Stimulated activated CD8-positive, alpha-beta memory T cell treated with anti-CD3 and anti-CD28 coated beads, Interleukin-2, amount 100 ng/mL, for 48 hours (primary cell): ENCODE measurements at regions not wholly inside any gene's neighbourhood (a gene's known extent, or its start where the extent isn't known, plus 50 kb on each side); places are given as distances from the start of the nearest gene placed in this dataset.
"Not testable (repeated sequence)": the region's sequence is repeated elsewhere in the genome, so short reads cannot be mapped to it uniquely, and the experiment has no call there.

Experiments used
- DNase-seq, 2 donors: peaks; one replicate each; pipeline ENCODE4 v3.0.0-alpha.2; 2020; ENCODE audit warnings: low read depth in 2 of 2

- DNase-seq, result not testable (repeated sequence)
Measured at GRCh38 chr6:1156411-1156810, 155.5 kb upstream of the FOXQ1 start.

DNA sequence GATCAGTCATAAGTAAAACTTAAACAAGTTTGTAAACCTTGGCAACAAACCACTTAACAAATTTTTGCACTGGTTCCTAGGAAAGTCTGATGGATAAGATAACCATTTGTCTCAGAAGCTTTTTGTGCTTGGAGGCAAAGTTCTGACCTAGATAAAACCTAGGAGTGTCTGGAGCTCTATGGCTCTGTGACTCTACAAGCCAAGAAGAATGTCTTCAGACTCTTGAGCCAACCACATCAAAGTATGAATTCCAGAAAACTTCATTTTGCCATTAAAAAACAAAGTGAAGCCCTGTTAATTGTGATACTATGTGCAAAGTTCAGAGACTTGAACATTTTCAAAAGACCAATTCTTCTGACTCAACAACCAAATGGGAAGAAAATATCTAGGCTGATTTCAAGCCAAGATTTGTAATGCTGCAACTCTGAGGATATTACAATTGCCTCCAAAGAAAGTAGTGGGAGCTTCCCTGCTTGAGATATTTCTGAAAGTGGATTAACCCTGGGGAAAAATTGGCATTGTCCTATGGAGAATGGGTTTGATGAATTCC is 158.1 kb upstream of the FOXQ1 start:
- no peak for DNase-seq

GRCh38 chr6:1146500-1146899 is 165.4 kb upstream of the FOXQ1 start:
- DNase-seq, result no peak

DNA sequence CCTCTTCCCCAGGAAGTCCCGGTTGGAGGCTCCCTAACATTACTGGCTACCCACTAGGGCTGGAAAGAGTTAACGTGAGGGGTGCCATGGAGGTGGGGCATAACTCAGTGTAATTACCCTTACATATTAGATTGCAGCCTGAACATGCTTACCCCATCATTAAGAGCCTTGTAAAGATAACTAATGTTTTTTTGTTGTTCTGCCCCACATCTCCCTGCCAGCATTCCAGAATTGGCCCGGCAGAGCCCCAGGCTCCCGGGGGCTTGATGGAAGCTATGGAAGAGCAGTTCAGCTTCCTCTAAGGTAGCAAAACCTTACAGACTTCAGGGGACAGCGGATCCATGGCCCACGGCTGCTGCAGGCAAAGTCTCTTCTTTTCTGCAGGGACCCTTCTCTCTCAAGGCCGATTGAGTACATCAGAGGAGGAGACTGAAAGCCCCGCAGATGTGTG is 166.1 kb upstream of the FOXQ1 start:
- no peak for DNase-seq

DNA sequence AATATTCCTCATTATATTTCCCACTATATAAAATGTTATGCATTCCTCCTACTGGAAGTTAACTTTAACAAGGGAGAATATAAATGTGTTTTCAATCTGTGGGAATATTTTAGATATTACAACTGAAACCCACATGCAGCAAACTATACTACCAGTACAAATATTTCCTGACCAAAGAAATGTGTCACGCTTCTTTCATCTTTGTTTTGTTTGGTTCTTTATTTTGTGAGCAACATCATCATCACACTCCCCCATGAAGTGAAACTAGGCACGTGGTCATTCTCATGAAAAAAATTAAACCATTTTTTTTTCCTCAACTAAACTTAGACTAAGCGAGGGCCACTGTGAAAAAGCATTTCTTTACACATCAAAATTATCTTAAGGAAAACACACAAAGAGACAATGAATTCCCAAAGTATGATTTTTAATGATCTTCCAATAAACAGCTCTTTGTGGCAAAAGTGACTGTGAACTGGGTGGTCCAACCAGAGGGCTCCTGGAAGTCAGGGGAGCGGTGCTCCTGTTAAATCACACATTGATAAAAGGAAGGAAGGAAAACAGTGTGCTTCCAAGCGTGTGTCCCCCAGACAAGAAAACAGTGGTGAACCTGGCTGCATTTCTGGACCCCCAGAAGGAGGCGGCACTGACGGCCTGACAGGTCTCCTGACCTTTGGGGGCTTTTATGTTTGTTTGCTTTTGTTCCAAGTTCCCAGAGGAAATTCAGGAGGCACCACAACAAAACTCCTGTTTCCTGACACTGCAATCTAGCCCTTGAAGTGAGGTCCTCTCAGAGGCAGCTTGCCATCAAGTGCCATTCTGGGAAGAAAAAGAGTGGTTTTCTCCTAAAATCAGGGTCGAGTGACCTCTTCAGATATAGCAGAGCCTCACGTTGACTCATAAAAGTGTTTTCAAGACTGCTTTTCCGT is 166.8 kb upstream of the FOXQ1 start:
- no peak for DNase-seq

DNA sequence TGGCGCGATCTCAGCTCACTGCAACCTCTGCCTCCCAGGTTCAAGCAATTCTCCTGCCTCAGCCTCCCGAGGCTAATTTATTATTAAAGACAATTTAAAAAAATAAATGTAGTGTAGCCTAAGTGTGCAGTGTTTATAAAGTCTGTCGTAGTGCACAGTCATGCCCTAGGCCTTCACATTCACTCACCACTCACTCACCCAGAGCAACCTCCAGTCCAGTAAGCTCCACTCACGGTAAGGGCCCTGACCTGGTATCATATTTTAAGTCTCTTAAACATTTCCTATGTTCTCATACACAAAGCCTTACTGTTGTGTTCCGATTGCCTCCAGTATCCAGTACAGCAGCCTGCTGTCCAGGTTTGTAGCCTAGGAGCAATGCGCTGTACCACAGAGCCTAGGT is 168.2 kb upstream of the FOXQ1 start:
- DNase-seq, result no peak

GRCh38 chr6:1139155-1139890 is 172.6 kb upstream of the FOXQ1 start:
- no peak for DNase-seq

DNA sequence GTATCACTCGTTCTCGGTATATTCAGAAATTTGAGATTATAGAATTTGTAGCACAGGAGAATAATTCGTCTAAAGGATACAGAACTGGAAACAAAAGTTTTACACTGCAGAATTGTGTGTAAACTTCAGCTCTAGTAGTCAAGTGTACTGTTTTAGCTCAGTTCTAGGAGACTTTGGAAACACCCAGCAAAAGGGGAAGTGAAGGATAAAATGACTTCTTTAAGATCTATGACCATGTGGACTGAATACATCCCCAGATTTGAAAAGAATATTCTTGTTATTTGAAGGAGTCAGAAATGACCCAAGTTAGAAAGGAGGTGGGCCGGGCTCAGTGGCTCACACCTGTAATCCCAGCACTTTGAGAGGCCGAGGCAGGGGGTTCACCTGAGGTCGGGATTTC is 174.0 kb upstream of the FOXQ1 start:
- no peak for DNase-seq

DNA sequence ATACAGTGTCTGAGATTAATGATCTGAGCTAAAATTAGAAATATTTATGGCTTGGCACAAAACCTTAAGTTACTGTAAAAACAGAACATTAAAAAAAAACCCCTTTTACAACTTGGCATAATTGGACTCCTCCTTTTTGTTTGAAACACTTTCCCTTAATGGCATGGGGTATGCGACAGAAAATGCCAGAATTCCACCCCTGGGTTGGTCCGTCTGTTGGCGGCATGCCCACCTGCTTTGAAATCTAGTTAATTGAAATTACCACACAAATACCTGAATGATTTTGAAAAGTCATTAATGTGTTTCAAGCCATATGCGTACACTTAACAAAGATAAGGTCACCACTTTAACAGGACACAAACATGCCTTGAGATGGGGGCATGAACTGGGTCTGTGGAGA is 175.1 kb upstream of the FOXQ1 start:
- DNase-seq, result no peak

- DNase-seq, result no peak
Measured at GRCh38 chr6:1136415-1136774, 175.5 kb upstream of the FOXQ1 start.

GRCh38 chr6:1135726-1136414 is 176.0 kb upstream of the FOXQ1 start:
- DNase-seq, result no peak

DNA sequence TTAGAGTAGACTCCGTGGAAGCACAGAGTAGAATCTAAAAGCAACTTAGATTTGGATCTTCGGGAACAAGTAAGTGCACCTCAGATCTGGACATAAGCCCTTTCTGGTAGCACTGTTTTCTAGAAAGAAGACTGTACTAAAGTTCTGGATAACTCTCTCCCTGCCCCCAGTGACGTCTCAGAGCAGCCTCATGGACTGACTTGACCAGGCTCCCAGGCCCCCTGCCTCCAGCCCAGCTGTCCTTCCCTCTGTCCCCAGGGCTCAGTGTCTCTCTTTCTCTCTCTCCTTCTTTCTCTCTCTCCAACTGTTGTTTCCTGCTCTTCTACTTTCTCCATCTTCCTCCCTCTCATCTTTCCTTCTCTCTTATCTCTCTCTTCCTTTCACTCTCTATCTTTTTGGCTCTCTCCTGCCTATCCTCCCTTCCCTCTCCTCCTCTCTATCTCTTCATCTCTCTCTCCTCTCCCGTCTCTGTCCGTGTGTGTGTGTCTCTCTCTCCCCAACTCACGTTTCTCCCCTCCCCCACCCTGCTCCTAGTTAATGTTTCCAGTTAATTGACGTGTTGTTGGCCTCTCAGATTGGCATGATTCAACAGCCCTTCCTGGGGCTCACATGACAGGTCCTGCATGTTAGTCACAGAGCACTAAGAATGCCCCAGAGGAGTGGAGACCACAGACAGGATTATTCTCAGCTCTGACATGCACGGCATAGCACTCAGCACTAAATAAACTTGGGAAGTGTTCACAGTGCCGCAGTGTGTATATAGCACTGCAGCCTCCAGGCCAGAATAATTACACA is 180.4 kb upstream of the FOXQ1 start:
- no peak for DNase-seq

GRCh38 chr6:1130709-1131108 is 181.2 kb upstream of the FOXQ1 start:
- DNase-seq, result no peak

DNA sequence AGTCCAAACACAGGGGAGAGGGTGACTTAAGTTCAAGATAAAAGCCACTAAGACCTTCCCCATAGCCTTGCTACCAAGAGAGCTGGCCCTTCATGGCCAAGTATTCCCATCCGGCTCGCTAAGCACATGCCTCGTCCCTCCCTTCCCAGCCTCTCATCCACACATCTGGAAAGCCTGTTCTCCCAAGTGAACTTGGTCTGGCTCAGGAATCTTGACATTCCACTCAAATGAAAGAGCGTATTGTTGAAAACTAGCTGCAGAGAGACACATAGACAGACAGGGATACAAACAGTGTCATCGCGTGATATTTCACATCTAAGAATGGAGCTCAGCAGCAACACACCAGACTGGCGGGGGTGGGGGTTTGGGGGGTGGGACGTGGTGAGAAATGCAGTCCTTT is 182.8 kb upstream of the FOXQ1 start:
- DNase-seq, result no peak

- DNase-seq, result no peak
Measured at GRCh38 chr6:1127597-1128288, 184.2 kb upstream of the FOXQ1 start.

- DNase-seq, result no peak
Measured at GRCh38 chr6:1127129-1127528, 184.8 kb upstream of the FOXQ1 start.

DNA sequence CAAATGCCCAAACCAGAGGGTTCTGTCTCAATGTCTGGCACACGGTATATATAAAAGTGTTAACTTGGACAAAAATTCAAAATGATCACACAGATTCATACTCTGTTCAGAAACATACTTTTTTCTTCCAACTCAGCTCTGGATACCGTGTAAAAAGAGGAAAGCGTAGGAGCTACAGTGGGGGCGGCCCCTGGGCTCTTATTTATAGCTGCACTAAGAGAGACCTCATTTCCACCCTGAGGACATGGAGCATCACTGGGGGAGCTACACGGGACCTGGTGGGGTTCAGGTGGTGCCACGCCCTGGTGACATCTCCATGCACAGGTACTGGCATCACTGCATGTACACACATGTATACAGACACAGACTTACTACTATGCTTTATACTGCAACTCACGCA is 185.9 kb upstream of the FOXQ1 start:
- DNase-seq, result no peak

GRCh38 chr6:1125297-1125696 is 186.6 kb upstream of the FOXQ1 start:
- DNase-seq, result no peak

DNA sequence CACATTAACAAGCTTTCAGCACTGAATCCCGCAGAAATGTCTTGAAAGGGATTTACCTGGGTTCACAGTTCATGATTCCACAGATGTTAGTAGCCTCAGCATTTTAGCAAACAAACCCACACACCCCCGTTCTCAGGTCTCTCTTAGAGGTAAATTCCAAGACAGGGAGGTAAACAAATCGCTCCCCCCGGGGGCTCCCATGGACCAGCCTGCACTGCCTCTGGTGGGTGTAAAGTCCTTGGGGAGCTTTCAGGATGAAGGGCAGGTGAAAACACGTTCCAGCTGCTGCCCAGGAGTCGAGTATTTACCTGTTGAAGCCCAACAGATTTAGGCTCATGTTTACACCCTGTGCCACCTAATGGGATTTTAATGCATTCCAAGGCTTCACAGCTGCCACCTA is 187.0 kb upstream of the FOXQ1 start:
- DNase-seq, result no peak
